GM12872 (cell line): ENCODE measurements at regions not wholly inside any gene's neighbourhood (a gene's known extent, or its start where the extent isn't known, plus 50 kb on each side); places are given as distances from the start of the nearest gene placed in this dataset.
A peak's percentile ranks its signal among the peaks of the same experiment; 100 is the strongest.

Experiments
- TF ChIP-seq, protein P1 (sequence below): IDR thresholded peaks from 3 replicates; pipeline ENCODE4 v1.5.1; 2011; ENCODE audit warnings: low read depth, mild to moderate bottlenecking, low read length, moderate library complexity; ENCODE audit not compliant: insufficient read depth

DNA sequence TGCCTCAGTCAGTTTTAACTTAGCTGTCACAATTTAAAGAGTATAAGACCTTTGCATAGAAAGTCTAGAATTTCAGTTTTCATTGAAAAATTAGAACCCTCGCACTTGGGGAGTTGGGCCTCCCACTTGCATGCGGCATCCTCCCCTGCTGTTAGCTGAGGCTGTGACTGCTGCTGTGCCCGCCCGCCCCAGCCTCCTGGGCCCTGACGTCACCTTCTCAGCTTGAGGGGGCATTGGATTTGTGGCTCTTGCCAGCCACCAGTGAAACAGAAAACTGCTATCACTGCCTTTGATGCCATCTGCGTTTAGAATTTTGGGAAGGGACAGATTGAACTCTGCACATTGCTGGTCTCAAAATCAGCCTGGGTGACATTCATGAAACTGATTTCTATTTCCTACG lies 108.7 kb downstream of the CTTN start:
- TF ChIP-seq, protein P1, sequence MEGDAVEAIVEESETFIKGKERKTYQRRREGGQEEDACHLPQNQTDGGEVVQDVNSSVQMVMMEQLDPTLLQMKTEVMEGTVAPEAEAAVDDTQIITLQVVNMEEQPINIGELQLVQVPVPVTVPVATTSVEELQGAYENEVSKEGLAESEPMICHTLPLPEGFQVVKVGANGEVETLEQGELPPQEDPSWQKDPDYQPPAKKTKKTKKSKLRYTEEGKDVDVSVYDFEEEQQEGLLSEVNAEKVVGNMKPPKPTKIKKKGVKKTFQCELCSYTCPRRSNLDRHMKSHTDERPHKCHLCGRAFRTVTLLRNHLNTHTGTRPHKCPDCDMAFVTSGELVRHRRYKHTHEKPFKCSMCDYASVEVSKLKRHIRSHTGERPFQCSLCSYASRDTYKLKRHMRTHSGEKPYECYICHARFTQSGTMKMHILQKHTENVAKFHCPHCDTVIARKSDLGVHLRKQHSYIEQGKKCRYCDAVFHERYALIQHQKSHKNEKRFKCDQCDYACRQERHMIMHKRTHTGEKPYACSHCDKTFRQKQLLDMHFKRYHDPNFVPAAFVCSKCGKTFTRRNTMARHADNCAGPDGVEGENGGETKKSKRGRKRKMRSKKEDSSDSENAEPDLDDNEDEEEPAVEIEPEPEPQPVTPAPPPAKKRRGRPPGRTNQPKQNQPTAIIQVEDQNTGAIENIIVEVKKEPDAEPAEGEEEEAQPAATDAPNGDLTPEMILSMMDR: no peak

- TF ChIP-seq, protein P1: no peak
These were observed 109.3 kb downstream of the CTTN start for GRCh38 chr11:70507466-70508230.

DNA sequence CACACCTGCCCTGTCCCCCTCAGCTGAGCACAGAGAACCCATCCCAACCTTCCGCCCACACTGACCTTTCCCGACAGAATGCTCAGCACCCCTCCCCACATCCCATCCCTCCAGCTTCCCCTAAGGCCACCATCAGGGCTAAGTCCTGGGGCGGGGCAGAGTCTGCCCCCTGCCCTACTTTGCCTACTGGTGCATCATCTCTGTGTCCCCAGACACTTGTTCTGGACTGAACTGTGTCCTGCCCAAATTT lies 109.8 kb downstream of the CTTN start:
- TF ChIP-seq, protein P1: no peak

GRCh38 chr11:70509476-70509875 lies 111.1 kb downstream of the CTTN start:
- TF ChIP-seq, protein P1: no peak

- TF ChIP-seq, protein P1: no peak
These were observed 111.8 kb downstream of the CTTN start for GRCh38 chr11:70510106-70510505.

- TF ChIP-seq, protein P1: no peak
These were observed 112.2 kb downstream of the CTTN start for GRCh38 chr11:70510571-70510970.

- TF ChIP-seq, protein P1: peak; percentile 36; the same call in 2 of the 3 replicates
These were observed 113.0 kb downstream of the CTTN start for GRCh38 chr11:70511345-70511744.

- TF ChIP-seq, protein P1: no peak
These were observed 114.4 kb downstream of the CTTN start for GRCh38 chr11:70512716-70513115.
